ENCODE measurements at regions not wholly inside any gene's neighbourhood (a gene's known extent, or its start where the extent isn't known, plus 50 kb on each side); places are given as distances from the start of the nearest gene placed in this dataset.

DNA sequence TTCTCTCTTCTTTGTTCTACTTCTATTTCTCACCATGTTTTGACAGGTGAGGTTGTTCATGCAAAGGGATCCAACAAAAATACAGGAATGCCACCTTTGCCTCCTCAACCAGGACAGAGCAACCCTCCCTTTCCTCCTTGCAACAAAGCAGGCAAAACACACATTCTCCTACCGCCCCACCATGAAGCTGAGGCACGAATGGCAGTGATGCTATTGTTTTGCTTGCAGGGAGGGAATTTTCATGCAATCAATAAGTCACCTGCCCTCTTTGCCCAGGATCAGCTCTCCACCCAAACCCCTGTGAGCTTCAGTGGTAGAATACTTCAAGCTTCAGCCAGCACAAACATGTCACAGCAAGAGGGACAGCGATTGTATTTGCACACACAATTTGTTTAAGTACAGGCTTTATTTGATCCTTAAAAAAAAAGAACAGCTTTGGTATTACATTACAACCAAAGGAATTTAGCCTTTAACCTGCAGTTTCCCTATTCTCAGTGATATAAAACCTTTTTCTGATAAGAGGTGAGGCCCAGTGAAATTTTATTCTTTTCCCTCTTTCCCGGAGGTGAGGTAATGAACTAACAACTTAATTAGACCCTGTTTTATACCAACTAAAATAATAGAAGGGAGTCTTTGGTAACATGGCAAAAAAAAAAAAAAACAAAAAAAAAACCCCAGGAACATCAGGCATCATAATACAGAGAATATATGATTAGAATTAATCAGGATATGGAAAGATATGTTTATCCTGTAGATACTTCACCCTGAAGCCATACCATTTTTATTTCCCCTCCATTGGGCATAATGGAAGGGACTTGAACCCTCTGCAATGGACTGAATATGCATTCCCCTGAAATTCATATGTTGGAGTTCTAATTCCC is 87.0 kb upstream of the EEA1 start:
- DNase-seq: no peak

DNA sequence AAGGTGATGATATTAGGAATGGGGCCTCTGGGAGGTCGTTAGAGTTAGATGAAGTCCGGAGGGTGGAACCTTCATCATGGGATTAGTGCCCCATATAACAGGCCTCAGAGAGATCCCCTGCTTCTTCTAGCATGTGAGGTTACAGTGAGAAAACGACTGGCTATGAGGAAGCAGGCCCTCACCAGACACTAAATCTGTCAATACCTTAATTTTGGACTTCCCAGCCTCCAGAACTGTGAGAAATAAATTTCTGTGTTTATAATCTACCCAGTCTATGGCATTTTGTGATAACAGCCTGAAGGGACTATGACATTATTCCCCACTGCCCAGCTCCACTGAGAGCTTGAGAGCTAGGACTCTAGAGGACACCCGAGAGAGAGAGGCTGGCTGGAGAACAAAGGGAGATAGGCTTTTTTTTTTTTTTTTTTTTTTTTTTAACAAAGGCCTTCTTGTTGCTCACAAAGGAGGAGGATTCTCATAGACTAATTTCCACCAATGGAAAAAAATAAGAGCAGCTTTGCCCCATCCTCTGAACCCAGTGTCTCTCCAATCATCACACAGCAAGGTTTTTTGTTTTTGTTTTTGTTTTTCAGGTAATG is 87.8 kb upstream of the EEA1 start:
- no peak for DNase-seq

DNA sequence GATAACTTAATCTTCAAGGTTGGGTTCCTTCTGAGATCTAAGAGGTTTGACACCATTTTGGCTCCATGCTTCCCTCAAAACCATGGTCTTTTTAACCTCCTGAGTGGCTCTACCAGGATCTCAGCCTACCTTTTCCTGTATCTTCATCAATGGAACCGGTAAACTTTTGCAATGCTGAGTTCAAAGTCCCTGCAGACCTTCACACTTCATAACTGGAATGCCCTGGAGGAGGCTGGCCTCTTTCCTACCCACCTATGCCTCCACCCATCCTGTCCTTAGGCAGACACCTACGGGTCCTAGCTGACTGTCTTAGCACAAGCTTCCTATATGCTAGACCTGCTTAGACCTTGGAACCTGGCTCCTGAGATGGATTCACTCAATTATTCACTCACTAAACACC is 89.5 kb upstream of the EEA1 start:
- DNase-seq: no peak

DNA sequence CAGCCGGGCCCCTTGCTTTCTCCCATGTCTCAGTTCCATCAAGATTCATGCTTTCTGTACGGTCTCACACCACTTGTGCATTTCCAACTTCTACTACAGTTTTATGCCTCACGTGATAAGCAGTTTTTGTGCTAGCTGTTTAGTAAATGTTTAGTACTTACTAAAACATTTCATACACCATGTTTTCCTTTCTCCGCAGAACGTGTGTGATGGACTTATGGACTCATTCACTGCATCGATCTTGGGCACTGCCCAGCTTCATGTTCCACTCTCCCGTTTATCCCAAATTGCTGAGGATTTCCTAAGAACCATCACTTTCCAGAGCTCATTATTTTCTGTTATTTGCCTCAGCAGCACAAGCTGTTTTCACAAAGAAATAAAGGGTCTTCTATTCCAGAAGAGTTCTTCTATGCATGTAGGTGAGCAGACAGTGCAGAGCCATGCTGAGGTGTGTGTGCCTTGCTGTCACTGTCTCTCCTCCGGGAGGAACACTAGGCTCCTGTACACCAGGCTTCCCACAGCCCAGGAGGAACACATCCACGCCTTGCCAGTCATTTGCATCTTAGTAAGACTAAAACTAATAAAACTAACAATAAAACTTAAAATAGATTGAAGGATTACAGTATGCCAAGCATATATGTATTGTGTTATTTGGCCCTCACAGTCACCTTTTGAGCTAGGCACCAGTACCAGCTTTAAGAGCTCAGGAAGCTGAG is 90.3 kb upstream of the EEA1 start:
- no peak for DNase-seq

DNA sequence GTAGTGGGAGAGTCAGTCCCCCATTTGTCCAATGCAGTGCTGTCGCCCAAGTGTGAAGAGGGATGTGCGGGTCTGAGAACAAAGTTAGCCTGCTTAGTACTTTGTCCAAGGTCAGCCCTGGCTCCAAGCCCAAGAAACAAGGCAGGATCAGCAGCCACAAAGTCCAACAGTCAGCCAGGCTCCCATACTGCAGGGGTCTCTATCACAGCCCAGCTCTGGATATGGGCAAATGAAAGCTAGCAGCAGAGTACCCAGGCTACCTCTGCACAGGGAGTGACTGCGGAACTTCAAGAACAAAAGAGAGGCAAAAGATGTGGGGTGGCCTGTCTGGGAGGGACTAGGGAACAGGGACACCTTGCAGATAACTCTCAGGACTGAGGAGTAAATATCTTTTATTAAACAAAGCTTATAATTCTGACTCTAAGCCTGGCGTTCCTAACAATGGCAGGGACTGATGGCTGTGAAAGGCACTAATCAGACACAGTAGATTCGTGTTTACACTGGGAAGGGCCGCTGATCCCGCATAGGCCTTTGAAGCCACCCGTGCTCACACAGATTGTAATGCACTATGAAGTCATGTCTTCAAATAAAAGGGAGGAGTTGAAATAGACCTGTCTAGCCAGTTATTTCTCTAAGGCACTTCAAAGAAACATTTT is 91.0 kb upstream of the EEA1 start:
- no peak for DNase-seq

DNA sequence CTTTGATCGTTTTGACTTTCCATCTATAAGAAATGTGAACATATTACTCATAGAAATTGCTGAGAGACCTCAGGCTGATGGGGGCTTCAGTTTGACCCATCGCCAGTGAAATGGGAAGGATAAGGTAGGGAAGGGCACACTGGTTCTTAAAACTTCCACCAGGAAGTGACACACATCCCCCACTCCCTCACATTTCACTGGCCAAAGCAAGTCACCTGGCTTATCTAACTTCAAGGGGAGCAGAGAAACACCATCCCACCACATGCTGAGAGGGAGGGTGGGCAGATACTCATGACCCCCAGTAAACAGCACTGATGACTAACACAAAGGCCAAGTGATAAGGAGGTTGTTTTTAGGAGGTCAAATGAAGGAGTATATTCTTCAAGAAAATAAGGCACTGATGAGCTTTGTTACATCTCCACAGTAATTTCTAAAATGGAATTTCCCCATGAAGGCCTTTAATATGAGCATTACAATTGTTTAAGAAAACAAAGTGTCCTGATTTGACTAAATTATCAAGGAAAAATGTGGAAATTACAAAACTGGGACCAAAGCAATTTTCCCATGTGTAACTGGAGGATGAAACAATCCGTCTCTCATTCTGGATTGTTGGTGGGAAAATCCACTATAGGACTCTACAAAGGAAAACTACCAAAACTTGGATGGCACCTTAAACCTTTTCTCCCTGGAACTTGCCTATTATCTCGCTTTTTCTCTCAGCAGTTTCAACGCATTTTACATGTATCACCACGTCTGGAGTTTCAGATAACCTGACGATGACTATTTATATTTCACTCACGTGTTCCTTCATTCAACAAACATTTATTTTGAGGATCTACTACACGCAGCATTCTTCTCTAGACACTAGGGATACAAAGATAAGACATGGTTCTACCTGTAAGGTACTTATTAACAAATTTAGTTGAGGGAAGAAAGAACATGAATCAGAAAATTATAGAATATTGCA is 91.8 kb upstream of the EEA1 start:
- no peak for DNase-seq

DNA sequence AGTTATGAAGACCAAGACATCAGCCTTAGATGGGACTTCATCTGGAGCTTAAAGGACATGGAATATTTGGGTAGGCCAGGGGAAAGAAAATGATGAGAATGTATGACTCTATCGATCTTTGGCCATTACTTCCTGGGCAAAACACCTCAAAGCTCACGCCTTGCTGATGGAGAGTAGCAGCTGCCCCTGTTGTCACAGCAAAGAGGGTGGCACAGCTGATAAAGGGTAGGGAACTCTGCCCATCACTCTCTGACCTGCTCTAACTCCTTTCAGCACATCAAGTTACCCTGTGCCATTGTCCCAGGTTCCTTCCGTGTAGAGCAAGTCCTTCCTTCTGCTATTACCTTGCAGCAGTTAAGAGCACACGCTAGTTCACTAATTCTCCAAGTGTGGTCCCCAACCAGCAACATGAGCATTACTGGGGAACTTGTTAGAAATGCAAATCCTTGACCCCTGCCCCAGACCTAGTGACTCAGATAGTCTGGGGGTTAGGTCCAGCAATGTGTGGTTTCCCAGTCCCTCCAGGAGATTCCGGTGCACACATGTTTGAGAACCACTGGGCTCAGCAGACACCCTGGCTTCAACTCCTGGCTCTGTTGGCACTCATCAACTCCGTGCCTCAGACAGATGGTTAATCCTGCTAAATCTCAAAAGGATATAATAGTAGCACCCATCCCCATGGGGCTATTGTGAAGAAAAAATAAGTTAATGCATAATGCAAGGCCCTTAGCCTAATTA is 93.7 kb upstream of the EEA1 start:
- DNase-seq: no peak

DNA sequence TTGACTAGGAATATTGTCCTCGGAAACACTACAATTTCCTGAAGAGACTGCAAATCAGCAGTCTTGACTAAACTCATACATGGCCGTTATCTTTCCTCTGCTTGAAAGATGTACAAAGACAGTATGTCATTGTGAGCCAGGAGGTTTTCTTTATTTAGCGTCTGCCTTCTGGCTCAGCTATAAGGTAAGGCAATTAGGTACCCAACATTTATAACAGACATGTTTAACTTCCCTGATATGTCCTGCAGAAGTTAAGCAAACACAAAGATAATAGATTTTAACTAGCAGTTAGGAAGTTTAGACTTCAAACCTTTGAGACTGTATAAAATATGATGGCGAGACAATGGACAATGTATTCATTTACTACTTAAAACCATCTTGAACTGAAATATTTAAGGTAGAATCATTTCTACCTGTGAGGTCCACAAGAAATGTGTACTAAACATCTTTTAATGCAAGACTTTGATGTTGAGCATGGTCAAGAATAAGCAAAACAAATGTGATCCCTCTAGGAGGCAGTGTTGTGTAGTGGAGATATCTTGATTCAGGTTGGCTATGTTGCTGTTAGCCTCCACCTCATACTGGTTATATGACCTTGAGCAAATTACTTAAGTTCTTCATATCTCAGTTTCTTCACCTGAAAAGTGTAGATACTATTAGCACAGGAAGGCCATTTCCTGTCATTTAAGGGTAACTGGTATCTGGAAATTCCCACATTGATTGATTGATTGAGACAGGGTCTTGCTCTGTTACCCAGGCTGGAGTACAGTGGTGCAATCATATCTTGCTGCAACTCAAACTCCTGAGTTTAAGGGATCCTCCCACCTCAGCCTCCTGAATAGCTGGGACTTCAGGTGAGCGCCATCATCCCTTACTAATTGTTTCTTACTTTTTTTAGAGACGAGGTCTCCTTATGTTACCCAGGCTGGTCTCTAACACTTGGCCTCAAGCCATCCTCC is 96.3 kb upstream of the EEA1 start:
- no peak for DNase-seq

DNA sequence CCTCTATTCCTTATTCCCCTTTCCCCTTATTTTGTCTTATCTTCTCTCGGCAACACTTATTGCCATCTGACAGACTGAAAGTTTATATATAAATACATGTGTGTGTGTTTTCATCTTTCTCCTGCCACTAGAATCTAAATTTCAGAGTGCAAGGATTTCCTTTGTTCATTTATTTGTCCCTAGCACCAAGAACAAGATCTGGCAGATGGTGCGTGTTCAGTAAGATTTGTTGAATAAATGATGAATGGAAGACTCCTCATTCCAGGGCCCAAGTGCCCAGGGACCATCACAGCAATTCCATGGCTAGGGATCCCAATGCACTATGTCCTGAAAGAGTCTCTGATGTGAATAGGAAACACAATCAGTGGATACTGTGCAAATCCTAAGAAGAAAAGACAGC is 97.9 kb upstream of the EEA1 start:
- no peak for DNase-seq

DNA sequence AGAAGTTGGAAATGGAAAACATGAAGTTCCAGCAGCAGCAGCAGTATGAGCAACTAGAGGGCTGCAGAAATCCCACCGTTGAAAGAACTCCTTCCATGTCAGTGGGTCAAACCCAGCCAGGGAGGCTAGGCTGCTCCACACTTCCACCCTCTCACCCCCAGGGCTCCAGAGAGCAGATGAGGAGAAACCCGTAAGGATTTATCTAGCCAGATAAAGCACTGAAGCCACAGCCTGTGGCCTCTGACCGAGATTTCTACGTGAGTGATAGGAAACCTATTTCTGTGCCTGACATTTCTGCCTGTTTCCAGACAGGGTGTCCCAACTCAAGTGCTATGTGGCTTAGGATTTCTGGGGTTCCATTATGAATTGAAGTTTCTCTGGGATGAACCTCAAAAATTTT is 100.0 kb upstream of the EEA1 start:
- DNase-seq: no peak

DNA sequence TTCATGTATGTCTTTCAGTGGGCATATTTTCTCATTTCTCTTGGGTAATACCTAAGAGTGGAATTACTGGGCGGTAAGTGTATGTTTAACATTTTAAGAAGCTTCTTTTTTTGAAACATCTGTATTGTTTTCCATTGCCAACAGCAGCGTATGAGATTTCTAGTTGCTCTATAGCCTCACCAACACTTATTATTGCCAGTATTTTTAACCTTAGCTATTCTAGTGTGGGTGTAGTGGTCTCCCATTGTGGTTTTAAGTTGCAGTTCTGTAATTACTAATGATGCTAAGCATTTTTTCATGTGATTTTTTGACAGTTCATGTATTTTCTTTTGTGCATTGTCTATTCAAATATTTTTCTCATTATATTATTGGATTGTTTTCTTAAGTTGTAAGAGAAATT is 101.9 kb upstream of the EEA1 start:
- no peak for DNase-seq

DNA sequence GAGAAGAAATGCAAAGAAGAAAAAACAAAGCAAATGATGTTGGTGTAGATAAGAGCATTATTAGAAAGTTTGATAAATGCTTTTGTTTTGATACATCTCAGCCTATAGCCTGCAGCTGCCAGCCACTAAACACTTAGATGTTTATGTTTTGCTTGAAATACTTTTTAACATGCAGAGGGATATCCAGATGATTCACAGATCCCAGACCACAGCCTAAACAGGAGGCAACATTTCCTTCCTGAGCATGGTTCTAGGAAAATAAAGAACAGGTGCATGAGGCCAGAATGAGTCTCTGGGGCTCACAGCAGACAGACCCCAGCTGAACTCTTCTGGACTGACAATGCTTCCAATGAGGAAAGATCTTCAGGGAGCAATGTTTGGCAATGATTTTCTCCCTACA is 103.7 kb upstream of the EEA1 start:
- no peak for DNase-seq

DNA sequence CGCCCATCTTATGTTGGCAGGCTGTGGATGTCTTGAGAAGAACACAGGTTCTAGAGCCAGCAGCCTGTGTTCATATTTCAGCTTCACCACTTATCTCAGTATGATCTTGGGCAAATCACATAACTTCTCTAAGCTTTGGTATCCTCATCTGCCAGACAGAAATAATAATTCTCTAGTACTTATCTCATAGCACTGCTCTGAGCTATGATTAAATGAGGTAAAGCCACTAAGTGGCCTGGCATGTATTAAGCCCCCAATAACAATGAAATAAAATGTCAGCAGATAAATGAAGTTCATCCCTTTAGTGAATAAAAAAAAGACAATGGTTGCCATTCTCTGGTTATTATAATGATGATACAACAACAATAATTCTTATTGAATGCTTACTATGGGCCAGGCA is 104.9 kb upstream of the EEA1 start:
- DNase-seq: no peak

DNA sequence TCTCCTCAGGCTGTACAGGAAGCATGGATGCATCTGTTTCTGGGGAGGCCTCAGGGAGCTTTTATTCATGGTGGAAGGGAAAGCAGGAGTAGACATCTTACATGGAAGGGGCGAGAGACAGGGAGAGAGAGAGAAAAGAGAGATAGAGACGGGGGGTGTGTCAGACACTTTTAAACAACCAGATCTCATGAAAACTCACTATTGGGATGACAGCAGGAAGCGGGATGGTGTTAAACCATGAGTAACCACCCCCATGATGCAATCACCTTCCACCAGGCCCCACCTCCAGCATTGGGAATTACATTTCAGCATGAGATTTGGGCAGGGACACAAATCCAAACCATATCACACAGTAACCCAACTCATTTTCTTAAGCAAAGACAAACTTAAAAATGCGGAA is 110.0 kb upstream of the EEA1 start:
- DNase-seq: no peak

DNA sequence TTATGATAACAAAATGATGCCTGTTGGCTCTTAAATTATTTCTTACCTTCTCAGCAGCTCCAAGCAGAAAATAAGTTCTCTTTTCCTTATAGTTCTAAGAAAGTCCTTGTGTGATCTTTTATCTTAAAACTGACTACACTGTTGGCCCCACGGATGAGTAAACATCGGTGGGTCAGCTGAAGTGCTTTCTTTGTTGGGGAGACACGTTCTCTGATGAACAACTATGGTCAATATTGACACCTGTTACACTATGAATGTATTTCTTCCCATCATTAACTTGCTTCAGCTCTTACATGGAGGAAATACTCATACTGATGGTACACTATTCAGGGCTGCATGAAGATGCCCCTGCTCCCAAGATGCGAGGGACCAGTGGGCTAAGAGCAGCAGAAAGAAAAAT is 110.8 kb upstream of the EEA1 start:
- no peak for DNase-seq

DNA sequence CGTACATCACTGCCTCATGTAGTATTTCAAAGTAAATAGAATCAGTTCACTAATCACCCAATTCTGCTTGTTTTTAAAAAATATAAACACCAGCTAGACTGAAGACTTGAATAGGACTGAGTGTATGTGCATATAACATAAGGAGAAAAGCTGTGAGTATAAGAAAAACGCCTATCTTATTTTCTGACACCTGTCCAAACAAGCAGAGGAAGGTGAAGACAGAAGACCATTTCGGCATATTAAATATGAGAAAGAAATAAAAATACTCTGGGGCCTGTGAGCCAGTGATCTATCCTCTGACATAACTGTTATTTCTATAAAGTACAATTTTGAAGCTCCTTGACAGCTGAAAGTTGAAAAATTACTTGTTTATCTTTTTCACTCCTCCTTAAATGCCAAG is 111.3 kb upstream of the EEA1 start:
- no peak for DNase-seq

DNA sequence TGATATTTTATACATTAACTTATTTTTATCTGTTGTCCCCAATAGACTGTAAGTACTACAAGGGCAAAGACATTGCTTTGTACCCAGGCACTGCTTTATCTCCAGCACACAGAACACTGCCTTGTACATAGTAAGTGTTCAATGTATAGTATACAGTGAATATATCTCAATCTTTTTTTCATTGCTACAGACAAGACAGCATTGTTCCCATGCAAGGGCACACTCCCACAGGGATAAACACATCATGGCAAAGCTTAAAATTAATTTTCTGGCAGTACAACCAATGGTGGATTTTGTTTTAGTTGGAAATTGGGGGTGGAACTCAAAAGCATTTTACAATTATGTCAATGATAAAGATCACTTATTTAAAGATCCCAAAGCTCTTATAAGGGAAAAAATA is 112.3 kb upstream of the EEA1 start:
- no peak for DNase-seq

DNA sequence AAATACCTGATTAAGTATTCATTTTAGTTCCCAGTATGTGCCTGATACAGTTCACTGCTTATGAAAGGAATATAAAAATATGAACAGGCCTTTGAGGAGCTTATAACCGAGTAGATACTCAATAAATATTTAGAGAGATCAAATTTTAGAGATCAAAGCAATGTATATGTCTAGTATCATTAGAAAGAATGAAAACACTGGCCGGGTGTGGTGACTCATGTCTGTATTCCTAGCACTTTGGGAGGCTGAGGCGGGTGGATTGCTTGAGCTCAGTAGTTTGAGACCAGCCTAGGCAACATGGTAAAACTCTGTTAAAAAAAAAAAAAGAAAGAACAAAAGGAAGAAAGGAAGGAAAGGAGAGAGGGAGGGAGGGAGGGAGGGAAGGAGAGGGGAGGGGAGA is 113.2 kb upstream of the EEA1 start:
- DNase-seq: no peak

DNA sequence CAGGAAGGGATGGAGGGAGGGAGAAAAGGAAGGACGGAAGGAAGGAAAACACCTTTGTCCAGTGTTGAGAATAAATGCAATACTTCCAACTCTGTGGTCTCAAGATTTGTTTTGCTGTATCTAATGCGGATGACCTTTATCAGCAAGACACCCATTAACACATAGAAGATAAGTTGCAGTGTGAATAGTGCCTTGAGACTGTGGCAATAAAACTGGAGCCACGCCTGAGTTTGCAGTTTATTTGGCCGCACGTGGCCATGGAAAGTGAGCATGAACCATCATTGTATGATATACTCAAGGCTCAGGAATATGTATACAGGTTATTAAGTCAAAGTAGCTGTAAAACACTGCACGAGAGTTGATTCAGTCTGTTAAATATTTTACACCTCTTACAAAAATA is 113.6 kb upstream of the EEA1 start:
- DNase-seq: no peak

DNA sequence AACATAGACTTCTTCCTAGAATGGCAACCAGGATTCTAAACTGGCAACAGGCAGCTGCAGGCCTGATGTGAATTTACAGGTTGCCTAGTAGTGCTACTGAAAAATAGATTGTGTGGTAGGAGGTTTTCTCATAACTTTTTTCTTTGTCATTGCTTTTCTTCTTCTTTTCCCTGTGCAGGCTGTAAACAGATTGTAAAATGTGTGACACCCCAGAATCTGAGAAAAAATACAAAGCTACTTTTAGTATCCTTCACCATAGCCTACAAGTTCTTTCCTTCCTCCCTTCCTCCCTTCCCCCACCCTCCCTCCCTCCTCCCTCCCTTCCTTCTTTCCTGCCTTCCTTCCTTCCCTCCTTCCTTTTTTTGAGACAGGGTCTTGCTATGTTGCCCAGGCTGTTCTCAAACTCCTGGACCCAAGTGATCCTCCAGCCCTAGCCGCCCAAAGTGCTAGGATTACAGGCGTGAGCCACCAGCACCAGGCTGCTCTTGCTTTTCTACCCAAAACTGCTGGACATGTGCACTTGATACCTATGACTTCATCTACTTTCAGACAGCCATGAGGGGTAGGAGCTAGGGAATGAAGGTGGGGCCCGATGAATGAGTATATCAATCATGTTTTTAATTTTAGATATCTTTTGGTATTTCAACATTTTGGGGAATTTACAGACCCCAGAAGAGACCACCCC is 114.2 kb upstream of the EEA1 start:
- DNase-seq: no peak

Data from CD4-positive, alpha-beta T cell treated with Interleukin-4 for 4 hours (primary cell).